ENCODE measurements at regions not wholly inside any gene's neighbourhood (a gene's known extent, or its start where the extent isn't known, plus 50 kb on each side); places are given as distances from the start of the nearest gene placed in this dataset.
"Not testable (repeated sequence)": the region's sequence is repeated elsewhere in the genome, so short reads cannot be mapped to it uniquely, and the experiment has no call there.

DNA sequence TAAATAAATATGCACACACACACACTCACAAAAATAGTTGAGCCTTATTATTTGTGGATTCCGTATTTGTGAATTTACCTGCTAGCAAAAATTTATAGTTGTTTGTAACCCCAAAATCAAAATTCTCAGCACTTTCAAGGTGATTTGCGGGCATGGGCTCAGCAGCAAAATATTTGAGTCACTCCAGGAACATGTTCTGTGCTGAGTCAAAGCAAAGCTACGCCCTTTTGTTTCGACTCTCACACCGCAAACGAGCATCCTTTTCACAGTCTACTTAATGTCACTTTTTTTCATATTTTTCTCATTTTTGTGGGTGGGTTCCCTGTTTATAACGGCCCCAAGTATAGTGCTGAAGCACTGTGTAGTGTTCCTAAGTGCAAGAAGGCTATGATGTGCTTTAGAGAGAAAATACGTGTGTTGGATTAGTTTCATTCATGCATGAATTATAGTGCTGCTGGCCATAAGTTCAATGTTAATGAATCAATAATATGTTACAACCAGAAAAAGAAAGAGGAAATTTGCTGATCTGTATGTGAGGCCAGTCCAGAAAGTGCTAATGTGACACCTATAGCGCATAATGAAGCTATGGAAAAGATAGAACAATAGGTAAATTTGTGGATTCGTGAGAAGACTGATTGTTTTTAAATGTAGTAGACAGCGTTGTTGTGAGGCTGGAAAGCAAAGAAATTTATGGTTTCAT, 723.2 kb upstream of the AGA start:
- DNase-seq (ENCODE audit: low spot score) = no peak

DNA sequence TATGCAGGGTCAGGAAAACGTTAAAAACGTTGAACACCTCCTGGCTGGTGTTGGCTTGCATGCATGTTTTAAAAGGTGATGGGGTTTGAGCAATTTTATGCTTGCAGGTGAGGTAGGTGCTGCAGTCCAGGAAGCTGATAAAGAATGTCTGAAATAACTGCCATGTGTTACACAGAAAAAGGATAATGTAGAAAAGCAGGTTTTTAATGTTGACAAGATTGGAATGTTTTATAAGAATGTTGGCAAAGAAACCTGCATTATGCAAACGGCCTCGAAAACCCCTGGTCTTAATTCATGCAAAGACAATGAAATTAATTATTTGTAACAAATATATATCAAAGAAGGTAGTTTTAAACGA, 723.7 kb upstream of the AGA start:
- no peak for DNase-seq (ENCODE audit: low spot score)

DNA sequence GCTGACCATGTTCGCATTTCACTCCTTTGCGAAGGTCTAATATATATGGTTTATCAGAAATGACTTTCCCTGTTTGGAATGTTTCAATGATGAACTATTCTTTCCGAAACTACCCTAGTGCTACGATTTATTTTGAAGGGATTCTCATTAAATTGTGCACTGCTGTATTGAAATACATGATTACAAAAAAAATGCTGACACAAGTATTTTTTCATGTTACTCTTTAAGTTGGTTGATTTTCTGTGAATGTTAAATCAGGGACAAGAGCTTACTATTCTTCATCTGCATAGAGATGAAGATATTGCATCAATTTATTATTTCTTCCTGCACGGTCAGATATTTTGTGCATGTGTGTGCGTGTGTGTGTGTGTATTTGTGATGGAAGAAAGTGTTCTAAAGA, 731.5 kb upstream of the AGA start:
- DNase-seq (ENCODE audit: low spot score) = no peak

DNA sequence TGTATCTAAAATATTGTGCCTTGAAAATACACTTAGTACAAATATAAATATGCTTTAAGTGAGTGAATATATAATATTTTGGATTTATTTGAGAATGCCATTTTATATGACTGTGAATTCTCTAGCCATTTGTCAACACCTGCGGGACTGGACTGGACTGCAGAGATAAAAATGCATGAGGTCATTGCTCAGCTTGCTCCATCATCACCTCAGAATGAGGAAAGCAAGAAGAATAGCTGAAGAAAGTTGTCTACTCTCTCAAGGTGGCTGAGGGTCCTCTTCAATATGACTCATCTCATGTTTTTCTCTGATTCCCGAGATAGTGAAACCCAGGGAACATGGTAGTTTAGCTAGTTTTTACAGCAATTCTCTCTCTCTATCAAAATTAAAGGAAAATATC, 732.5 kb upstream of the AGA start:
- DNase-seq (ENCODE audit: low spot score) = no peak

DNA sequence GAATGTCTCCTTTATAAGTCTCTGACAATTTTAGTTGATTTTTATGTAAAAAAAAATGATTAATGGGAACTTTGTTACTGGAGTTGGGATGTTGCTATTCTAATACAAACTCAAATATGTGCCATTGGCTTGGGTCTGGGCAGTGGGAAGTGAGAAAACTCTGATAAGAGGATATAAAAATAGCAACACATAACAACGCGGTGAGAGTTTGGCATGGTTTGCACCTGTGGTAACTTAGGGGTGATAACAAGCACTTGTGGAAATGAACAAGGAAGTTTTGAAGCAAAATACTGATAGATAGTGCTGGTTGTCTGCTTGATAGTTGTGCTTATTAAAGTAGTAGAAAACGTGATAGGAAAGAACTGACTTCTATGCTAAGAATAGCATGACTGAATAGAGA, 743.3 kb upstream of the AGA start:
- DNase-seq (ENCODE audit: low spot score) = no peak

DNA sequence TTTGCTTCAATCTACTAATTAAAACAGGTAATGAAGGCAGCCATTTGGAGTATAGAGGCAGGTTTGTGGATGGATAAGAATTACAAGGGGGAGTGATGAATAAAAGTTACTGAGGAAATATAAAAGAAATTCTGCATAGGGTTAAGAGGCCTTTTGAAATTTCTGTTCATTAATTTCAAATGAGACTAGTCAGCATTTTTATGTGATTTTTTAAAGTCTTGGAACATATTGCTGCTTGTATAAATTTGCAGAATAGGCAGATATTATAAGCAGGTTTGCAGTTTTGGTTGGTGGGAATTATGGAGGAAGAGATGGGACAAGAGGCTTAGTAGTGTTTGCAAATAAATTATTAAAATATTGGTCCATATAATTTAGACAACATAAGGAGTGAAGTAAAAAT, 750.4 kb upstream of the AGA start:
- no peak for DNase-seq (ENCODE audit: low spot score)

DNA sequence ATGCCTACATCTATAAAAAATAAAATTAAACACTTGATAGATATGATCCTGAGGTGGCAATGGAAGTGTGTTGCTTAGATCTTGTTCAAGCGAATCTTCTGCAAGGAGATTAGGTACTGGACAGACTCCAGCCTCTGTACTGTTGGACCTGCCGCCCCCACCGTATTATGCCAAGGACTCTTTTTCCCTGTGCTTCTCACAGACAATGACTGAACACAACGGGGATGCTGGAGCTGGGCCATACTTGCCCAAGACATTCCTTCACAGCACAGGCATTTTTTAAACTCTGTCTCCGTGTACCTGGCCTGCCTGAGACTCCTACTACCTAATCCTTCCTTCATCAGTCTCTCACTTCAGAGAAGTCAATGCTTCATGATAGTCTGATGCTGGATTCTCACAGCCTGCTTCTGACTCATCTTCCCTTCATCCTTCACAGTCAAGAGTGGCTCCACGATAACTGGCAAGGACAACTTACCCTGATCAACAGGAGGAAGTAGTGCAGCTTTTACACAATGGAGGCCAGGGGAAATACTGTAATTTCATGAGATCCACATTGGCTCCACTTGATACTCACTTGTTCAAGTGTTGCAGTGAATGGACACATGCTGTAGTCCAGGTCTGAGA, 754.6 kb upstream of the AGA start:
- DNase-seq (ENCODE audit: low spot score) = no peak

DNA sequence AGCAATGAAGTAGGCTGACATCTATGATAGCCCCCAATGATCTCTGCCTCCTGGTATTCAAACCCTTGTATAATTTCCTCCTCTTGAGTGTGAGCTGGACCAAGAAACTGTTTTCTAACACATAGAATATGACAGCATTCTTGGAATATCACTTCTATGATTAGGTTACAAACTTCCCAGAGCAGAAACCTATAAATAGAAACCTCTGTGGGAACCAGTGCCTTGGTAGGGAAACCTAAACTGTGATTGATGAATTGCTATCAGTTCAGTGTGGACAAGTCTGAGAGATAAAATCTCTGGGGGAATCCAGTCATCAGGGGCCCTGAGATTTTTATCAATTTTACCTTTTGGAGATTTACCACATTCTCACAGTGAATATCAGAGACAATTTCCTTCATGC, 756.5 kb upstream of the AGA start:
- no peak for DNase-seq (ENCODE audit: low spot score)

DNA sequence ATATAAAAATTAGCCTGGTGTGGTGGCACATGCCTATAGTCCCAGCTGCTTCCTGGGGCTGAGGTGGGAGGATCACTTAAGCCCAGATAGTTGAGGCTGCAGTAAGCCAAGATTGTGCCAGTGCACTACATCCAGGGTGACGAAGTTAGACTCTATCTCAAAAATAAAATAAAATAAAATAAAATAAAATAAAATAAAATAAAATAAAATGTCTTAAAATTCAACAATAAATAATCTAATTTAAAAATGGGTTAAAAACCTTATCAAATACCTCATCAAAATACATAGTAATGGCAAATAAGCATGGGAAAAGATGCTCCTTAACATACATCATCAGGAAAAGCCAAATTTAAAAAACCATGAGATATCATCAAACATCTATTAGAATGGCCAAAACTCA, 760.2 kb upstream of the AGA start:
- no peak for DNase-seq (ENCODE audit: low spot score)

DNA sequence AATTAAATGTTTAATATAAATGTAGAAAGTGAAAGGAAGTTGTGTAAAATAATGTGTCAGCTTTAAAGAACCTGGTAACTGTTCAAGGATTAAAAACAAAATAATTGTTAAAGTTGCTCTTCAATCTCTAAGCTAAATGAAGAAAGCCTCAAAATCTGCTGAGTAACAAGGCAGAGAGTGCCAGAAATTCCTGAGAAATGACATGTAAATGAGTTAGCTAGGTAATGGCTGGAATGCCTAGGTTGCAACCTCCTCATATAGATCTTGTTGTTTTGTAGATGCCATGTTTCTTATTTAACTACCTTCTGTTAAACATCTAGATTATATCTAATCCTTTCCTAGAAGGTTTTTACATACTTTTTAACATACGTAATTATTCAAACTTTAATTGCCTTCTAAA, 763.6 kb upstream of the AGA start:
- DNase-seq (ENCODE audit: low spot score) = no peak

DNA sequence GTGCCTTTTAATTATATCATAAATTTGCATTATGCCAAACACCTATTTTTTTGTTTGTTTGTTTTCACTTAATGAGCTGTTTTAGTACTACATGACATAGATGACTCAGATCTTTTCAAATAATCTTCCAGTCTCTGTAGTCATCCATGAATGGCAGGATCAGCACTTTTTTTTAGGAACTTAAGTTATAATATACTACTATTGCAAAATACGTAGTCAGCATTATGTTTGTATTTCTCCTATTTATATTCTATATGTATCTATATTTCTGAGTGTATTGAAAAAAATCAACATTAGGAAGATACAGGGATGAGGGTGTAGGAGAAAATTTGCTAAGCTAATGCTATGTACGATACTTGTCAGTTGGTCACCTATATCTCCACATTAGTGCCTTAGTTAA, 773.1 kb upstream of the AGA start:
- no peak for DNase-seq (ENCODE audit: low spot score)

DNA sequence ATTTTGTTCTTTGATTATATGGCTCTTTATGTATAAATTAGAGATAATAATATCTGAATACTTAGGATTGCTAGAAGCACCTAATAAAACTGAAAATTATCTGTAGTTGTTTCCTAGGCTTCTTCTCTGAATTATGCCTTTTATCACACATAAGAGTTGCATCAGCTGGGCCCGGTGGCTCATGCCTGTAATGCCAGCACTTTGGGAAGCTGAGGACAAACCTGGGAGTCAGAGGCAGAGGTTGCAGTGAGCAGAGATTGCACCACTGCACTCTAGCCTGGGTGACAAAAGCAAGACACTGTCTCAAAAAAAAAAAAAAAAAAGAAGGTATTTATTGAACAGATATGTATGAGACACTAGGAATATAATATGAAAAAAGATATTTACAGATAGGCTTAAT, 773.5 kb upstream of the AGA start:
- DNase-seq (ENCODE audit: low spot score) = no peak

DNA sequence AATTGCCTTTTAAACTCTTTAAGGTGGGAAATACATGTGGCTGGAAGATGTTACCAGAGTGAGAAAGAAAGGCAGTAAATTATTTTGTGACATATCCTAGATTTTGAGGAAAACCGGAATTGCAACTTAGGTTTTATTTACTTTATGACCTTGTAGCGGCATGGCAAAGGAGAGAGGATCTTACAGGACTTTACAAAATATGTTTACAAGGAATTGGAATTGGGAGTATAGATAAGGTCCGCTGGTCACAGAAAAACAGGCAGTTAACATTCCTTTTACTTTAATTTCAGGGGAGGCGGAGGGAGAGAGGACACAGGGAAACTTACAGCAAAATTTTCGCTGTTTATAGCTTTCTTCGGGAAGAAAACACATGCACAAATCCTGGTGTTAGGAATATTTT, 784.2 kb upstream of the AGA start:
- DNase-seq (ENCODE audit: low spot score) = not testable (repeated sequence)

DNA sequence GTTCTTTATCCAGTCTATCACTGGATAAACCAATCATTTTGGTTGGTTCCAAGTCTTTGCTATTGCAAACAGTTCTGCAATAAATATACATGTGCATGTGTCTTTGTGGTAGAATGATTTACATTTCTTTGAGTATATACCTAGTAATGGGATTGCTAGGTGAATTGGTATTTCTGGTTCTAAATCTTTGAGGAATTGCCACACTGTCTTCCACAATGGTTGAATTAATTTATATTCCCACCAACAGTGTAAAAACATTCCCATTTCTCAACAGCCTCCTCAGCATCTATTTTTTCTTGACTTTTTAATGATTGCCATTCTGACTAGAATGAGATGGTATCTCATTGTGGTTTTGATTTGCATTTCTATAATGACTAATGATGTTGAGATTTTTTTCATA, 791.7 kb upstream of the AGA start:
- DNase-seq (ENCODE audit: low spot score) = no peak

DNA sequence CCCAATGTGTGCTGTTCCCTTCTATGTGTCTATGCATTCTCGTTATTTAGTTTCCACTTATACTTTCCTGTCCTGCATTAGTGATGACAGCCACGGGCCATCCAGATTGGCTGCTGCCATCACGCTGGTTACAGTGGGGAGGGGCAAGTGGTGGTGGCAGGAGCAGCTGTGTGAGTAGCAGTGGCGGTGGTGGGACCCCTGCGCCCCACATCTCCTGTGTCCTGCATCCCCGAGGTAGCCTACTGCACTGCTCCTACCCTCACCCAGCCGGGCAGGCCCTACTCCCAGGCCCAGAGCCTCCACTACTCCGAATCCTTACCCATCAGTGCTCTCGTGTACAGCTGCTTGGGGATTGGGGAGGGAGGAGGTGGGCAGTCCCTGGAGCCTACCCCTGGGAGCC, 798.7 kb upstream of the AGA start:
- DNase-seq (ENCODE audit: low spot score) = no peak

DNA sequence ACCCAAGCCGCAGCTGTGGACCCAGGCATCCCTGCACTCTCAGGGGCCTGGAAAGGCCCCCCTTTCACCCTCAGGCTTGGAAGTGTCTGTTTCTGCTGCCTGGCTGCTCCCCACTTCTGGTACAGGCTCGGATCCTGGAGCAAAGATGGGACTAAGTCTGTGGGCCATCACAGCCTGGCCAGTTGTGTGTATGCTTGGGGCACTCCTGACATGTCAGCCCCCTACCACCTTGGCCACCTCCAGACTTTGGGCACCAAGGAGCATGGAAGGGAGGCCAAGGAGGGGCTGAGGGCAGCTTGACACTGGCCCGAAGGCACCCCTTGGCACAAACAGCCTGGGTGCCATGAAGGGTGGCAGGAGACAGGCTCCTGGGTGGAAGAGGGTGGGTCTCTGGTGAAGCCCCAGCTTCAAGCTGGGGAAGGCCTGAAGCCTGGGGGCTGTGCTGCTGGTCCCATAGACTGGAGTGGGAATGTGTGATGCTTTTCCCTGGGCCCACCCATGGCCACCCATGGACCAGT, 799.4 kb upstream of the AGA start:
- DNase-seq (ENCODE audit: low spot score) = no peak

DNA sequence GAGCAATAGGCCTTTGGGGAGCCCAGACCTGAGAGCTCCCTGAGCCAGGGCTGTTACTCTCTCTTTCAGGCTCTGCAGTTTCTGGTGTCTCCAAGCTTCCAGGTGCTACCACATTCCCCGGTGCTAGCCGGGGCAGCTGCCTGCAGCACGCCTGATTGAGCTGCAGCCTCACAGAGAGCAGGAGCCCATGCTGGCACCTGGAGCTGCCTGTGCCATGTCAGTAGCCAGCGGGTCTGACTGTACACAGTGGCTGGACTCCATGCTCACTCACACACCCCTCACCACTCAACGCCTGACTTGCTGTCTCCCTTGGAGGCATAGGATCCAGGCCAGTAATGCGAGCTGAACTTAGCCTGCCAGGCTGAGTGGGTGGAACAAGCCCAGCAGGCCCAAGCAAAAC, 800.4 kb upstream of the AGA start:
- no peak for DNase-seq (ENCODE audit: low spot score)

DNA sequence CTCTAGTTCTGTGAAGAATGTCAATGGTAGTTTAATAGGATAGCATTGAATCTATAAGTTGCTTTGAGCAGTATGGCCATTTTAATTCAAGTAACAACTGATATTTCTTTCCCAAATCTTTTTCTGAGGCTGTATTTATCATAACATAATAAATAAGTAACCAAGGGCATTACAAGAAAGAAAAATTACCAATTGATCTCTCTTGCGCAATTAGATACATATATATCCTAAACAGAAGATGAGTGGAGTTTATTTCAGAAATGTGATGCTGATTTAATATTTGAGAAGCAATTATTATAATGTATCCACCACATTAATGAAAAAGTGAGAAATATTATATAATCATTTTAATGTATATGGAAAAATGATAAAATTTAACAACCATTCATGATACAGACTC, 802.5 kb upstream of the AGA start:
- no peak for DNase-seq (ENCODE audit: low spot score)

DNA sequence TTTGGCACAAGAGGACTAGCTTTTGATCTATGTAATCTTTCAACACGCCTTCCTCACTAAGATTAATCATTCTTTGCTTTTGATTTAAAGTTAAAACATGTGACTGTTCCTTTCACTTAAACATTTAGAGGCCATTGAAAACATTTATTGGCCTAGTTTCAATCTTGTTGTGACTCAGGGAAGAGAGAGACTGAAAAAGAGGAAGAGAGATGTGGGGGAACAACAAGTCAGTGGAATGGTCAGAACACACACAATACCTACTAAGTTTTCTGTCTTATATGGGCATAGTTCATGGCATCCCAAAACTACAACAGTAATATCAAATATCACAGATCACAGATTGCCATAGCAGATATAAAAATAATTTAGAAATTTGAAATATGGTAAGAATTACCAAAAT, 812.9 kb upstream of the AGA start:
- no peak for DNase-seq (ENCODE audit: low spot score)

DNA sequence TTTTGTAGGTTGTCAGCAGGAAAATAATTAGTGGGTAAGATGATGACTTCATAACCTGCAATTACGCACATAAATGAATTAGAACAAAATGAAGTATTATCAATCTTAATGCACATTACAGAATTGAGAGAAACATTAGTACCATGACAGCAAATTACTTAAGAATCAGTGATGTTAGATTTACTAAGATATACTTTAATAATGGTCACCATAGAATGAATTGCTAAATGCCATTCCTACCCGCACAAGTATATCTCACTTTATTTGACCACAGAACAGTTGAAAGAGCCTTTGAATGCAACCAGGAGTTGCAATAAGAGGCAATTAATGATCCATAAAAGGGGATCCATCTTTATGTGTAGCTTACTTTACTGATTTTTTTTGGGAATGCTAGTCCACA, 816.4 kb upstream of the AGA start:
- DNase-seq (ENCODE audit: low spot score) = no peak

DNA sequence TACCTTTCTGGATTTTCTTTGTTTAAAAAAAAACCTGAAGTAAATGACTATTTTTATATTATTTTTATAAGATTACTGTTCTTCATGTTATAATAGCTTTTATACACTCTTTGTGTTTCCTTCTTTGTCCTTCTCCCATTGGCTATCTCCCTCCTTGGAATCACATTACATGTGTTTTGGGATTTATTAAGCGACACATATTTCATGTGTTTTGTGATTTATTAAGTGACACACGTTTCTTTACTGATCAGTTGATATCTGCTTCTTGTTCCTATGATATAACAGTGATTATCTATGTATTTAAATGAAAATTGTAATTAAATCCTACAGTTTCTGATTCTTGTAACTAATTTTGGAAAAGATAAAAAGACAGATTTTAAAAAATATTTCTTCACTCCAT, 817.3 kb upstream of the AGA start:
- DNase-seq (ENCODE audit: low spot score) = no peak

DNA sequence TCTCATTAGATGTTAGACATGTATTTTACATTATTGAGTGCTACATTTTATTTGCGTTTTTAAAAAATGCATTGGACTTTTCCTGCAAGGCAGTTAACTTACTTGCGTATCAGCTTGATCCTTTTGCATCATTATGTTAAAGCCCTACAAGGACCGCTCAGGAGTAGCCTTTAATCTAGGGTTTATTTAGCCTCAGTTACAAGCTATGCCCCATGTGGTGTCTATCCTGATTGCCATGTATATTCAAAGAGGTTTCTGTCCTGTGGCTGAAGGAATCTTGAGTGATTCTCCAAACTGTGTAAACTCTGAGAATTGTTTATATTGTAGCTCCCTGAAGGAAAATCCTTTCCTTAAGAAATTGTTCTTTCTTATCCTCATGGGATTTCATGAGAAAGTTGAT, 821.8 kb upstream of the AGA start:
- DNase-seq (ENCODE audit: low spot score) = no peak

DNA sequence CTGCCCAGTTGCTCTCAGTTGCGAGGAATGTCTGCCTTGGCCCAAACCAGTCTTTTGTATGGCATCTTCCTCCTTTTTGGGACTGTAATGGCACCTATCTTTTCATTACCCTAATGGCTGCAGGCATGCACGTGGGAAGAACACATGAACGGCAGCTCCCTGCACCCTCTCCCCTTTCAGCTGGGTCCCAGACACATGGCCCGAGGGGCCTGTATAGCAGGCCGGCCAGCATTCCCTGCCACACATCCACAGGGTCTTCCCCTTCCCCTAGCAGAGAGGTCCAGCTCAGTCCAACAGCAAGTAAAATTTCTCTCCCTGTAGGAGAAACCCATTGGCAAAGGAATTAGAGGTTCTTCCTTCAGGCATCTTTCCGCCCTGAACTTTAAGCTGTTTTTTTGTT, 829.1 kb upstream of the AGA start:
- DNase-seq (ENCODE audit: low spot score) = no peak

DNA sequence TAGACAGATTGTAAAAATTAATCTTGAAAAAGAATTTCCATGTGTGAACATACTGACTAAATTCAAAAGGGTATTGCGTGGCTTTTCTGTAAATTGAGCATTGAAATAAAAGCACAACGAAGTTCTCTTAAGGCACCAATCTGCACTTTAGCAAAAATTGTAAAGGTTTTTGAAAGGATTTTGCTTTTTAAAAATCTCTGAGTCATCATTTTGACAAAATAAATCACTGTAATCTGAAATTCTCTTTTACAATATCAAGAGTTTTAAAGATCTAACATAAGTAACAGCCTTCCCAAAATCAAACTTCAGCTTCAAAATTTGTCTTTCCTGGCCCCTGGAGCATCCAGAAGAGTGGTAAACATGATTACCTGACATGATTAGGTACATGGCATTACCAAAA, 830.9 kb upstream of the AGA start:
- DNase-seq (ENCODE audit: low spot score) = no peak
